GM12892 (cell line): ENCODE measurements at regions not wholly inside any gene's neighbourhood (a gene's known extent, or its start where the extent isn't known, plus 50 kb on each side); places are given as distances from the start of the nearest gene placed in this dataset.

Source experiments
- DNase-seq: peaks from one replicate; pipeline ENCODE4 v3.0.0; 2011; ENCODE audit not compliant: insufficient read length
- FAIRE-seq: peaks from 2 replicates; lab custom pipeline; 2011; peaks lifted over from hg19 to GRCh38; lab: Jason Lieb, UNC
- POLR2A ChIP-seq: IDR thresholded peaks from 2 replicates; pipeline ENCODE4 v1.6.1; 2011; ENCODE audit warnings: low read depth, low read length, control low read depth
- POLR2AphosphoS5 ChIP-seq: IDR thresholded peaks from 2 replicates; pipeline ENCODE4 v1.6.1; 2011; ENCODE audit warnings: low read depth, low read length, control low read depth
- TAF1 ChIP-seq: IDR thresholded peaks from 2 replicates; pipeline ENCODE4 v1.6.1; 2011; ENCODE audit warnings: low read depth, mild to moderate bottlenecking, control low read depth, low read length, borderline replicate concordance

GRCh38 chr3:43948013-43948412 is 257.3 kb downstream of the ABHD5 start:
- FAIRE-seq (peak; percentile 72), DNase-seq (no peak)
- no peak for TF ChIP-seq POLR2AphosphoS5
- TF ChIP-seq TAF1: no peak
- TF ChIP-seq POLR2A: no peak

GRCh38 chr3:43949594-43949993 is 258.9 kb downstream of the ABHD5 start:
- DNase-seq: no peak
- TF ChIP-seq POLR2AphosphoS5 (no peak), POLR2A (no peak), TAF1 (no peak)
- FAIRE-seq: peak; percentile 14

- no peak for TF ChIP-seq POLR2AphosphoS5
- TF ChIP-seq TAF1: no peak
- TF ChIP-seq POLR2A: no peak
- FAIRE-seq (no peak), DNase-seq (no peak)
These were observed 260.0 kb downstream of the ABHD5 start for GRCh38 chr3:43950775-43951174.

- DNase-seq (no peak), FAIRE-seq (no peak)
- TF ChIP-seq POLR2AphosphoS5: no peak
- no peak for TF ChIP-seq POLR2A
- TF ChIP-seq TAF1: no peak
These were observed 261.1 kb downstream of the ABHD5 start for GRCh38 chr3:43951813-43952212.

GRCh38 chr3:43953380-43953779 is 262.6 kb downstream of the ABHD5 start:
- no peak for FAIRE-seq
- no peak for TF ChIP-seq POLR2AphosphoS5
- no peak for TF ChIP-seq POLR2A
- no peak for TF ChIP-seq TAF1
- no peak for DNase-seq

GRCh38 chr3:43953814-43954692 is 263.3 kb downstream of the ABHD5 start:
- FAIRE-seq (no peak), DNase-seq (no peak)
- TF ChIP-seq TAF1 (no peak), POLR2AphosphoS5 (no peak)

- no peak for FAIRE-seq
- TF ChIP-seq POLR2AphosphoS5 (no peak), TAF1 (no peak), POLR2A (no peak)
- DNase-seq: no peak
These were observed 266.2 kb downstream of the ABHD5 start for GRCh38 chr3:43956945-43957344.

GRCh38 chr3:43957553-43957952 is 266.8 kb downstream of the ABHD5 start:
- TF ChIP-seq TAF1 (no peak), POLR2AphosphoS5 (no peak)
- no peak for FAIRE-seq
- no peak for DNase-seq

- FAIRE-seq: peak; percentile 68
- no peak for DNase-seq
- TF ChIP-seq TAF1: no peak
These were observed 267.4 kb downstream of the ABHD5 start for GRCh38 chr3:43958005-43958770.

GRCh38 chr3:43958973-43959372 is 268.2 kb downstream of the ABHD5 start:
- no peak for FAIRE-seq
- no peak for DNase-seq
- TF ChIP-seq POLR2A: no peak
- no peak for TF ChIP-seq POLR2AphosphoS5
- TF ChIP-seq TAF1: no peak

GRCh38 chr3:43959498-43960447 is 269.0 kb downstream of the ABHD5 start:
- FAIRE-seq (peak; percentile 57), DNase-seq (no peak)
- no peak for TF ChIP-seq POLR2AphosphoS5
- no peak for TF ChIP-seq POLR2A
- TF ChIP-seq TAF1: no peak
